ENCODE measurements at regions not wholly inside any gene's neighbourhood (a gene's known extent, or its start where the extent isn't known, plus 50 kb on each side); places are given as distances from the start of the nearest gene placed in this dataset.

DNA sequence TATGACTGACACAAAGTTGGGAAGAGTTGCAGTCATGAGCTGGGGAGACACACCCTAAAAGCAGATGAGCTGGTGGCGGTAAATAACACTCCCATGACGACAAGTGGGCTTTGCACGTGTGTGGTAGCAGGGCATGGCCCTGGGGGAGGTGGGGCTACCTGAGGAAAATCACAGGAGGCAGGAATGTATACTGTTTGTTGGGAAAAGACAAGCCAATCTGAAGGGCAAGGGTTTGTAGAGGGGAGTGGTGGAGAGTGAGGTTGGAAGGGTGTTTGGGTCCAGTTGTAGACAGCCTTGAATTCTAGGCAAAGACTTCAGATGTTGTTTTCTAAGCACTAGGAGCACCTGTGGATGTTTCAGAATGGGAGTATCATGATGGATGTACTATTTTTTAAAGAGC, 151.6 kb downstream of the TM9SF2 start:
- no peak overlapping the region for H3K4me3 ChIP-seq (ENCODE audit: low read length)
- TF ChIP-seq, protein P1, sequence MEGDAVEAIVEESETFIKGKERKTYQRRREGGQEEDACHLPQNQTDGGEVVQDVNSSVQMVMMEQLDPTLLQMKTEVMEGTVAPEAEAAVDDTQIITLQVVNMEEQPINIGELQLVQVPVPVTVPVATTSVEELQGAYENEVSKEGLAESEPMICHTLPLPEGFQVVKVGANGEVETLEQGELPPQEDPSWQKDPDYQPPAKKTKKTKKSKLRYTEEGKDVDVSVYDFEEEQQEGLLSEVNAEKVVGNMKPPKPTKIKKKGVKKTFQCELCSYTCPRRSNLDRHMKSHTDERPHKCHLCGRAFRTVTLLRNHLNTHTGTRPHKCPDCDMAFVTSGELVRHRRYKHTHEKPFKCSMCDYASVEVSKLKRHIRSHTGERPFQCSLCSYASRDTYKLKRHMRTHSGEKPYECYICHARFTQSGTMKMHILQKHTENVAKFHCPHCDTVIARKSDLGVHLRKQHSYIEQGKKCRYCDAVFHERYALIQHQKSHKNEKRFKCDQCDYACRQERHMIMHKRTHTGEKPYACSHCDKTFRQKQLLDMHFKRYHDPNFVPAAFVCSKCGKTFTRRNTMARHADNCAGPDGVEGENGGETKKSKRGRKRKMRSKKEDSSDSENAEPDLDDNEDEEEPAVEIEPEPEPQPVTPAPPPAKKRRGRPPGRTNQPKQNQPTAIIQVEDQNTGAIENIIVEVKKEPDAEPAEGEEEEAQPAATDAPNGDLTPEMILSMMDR (conservative IDR thresholded peaks at IDR 0.05; ENCODE audit: low read depth, low read length): no peak
- no peak for DNase-seq (ENCODE audit: low read depth)

DNA sequence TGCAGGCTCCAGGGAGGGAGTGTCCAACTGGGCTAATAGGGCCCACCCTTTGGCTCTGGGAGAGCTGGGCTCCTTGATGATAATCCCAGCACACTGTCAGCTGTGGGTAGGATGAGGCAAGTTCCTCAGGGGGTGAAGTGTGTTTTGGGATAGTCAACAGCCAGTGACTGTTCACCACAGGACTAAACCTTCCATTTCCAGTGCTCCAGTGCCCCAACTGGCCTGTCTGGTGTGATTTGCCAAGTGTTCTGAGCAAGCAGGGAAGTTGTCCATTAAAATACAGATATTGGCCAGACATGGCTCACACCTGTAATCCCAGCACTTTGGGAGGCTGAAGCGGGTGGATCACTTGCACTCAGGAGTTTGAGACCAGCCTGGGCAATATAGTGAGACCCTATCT, 150.9 kb downstream of the TM9SF2 start:
- TF ChIP-seq, protein P1 (conservative IDR thresholded peaks at IDR 0.05; ENCODE audit: low read depth, low read length): no peak
- no peak for DNase-seq (ENCODE audit: low read depth)
- no peak overlapping the region for H3K4me3 ChIP-seq (ENCODE audit: low read length)

DNA sequence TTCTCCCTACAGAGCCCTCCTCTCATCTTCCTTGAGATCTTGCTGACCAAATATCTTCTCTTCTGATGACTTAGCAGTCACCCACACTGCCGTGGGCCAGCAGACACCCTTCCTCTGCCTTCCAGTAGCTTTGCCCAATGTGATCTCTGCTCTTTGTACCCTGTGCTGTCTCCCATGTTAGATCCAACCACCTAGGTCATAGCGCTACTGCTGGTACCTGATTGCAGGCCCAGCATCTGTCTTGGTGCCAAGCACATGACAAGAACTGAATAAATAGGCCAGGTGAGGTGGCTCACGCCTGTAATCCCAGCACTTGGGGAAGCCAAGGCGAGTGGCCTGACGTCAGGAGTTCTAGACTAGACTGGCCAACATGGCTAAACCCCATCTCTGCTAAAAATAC, 149.7 kb downstream of the TM9SF2 start:
- TF ChIP-seq, protein P1 (conservative IDR thresholded peaks at IDR 0.05; ENCODE audit: low read depth, low read length): no peak
- no peak for DNase-seq (ENCODE audit: low read depth)
- H3K4me3 ChIP-seq (ENCODE audit: low read length): no peak overlapping the region

DNA sequence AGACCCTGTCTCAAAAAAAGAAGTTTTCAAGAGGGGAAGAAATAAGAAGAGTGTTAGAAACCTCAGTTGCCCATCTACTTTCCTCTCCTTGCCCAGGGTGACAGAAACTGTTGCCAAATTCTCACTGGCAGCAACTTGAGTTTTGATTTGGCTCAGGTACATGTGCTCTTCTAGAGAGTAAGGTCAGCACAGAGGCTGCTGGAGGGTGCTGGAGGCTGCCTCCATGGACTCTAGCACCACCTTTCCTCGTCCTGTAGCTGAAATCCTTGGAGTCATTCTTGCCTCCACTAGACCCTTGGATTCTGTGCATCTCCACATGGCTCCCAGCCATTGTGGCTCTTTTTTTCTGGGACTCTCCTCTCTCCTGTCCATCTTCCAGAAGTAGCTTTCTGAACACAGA, 149.1 kb downstream of the TM9SF2 start:
- no peak overlapping the region for H3K4me3 ChIP-seq (ENCODE audit: low read length)
- TF ChIP-seq, protein P1 (conservative IDR thresholded peaks at IDR 0.05; ENCODE audit: low read depth, low read length): no peak
- no peak for DNase-seq (ENCODE audit: low read depth)

DNA sequence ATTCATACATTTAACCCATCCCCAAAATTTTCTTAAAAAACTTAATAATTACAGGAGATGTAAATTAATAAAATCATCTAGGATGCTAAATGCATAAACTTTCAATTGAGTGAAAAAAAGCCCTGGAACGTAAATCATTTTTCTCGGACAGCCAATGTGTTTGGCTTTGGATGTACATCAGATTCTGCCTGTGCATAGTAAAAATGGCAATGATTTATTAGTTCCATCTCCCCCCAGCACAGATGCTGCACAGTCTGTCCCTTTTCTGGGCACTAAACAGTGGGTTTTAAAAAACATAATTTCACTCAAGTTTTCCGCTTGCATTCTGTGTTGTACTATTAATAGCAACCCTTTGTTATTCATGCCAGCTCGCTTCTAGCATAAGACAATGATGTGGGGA, 147.7 kb downstream of the TM9SF2 start:
- DNase-seq (ENCODE audit: low read depth): no peak
- no peak overlapping the region for H3K4me3 ChIP-seq (ENCODE audit: low read length)
- TF ChIP-seq, protein P1 (conservative IDR thresholded peaks at IDR 0.05; ENCODE audit: low read depth, low read length): no peak

DNA sequence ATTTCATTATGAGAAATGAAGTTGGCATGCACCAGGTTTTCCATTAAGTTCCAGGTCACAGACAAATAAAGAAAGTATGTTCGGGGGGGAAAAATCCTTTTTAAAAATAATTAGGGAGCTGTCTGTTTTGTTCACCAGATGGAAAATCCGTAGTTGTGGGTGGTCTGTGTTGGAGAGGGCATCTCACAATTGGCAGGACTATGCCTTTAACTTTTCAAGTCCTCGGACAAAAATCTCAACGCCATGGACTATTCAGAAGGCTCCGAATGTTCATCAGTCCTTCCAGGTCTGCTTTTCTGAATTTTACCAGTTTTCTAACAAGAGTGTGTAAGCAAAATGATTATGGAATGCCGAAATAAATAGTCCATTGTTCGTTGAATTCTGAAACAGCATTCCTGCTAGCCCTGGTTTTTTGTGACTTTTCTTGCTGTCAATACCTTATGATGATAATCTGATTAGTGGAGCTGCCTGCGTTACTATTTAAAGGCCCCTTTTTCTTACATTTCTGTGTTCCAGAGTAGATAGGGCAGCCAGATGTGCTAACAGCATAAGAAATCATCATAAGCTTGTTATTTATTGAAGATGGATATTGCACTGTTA, 146.9 kb downstream of the TM9SF2 start:
- H3K4me3 ChIP-seq (ENCODE audit: low read length): no peak overlapping the region
- no peak for DNase-seq (ENCODE audit: low read depth)
- TF ChIP-seq, protein P1 (conservative IDR thresholded peaks at IDR 0.05; ENCODE audit: low read depth, low read length): no peak

DNA sequence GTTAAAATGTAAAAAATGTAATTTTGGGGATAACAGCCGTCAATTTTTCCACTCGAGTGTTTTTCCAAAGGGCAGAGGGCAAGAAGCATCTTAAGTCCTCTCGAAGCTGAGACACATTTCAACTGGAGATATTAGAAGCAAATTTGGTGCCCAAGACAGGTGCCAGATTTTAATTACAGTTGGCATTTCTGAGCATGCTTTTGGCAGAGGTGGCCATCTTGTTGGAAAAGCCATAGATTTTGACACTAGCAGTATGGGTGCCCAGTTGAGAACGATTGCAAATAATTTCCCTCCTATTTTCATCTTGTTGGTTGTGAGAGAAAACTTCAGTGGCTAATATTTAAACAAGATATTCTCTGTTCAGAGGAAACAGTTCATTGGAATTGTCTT, 146.3 kb downstream of the TM9SF2 start:
- TF ChIP-seq, protein P1 (conservative IDR thresholded peaks at IDR 0.05; ENCODE audit: low read depth, low read length): no peak
- no peak for DNase-seq (ENCODE audit: low read depth)
- H3K4me3 ChIP-seq (ENCODE audit: low read length): no peak overlapping the region
